ENCODE measurements at regions not wholly inside any gene's neighbourhood (a gene's known extent, or its start where the extent isn't known, plus 50 kb on each side); places are given as distances from the start of the nearest gene placed in this dataset.

- H3K36me3 ChIP-seq = no peaks in the 10 kb centered on the region
- in situ Hi-C loops (cut with MboI; ENCODE audit: low sequenced_read_pairs in 4 of 4) (loop anchor here in 3 of 4 donors (5.0 to 25.0 kb wide), 5 partner anchors 380 to 513 kb away; partner anchors contain the start of genes MEOX2 (in 2 of the 3) and AGMO (in 1 of the 3)), intact Hi-C loops (cut with DNase I; ENCODE audit: low total_unique reads) (loop anchor here (10.0 kb wide), 1 partner anchor 513 kb away; no protein-coding TSS in a partner anchor)
- ATAC-seq = peak in 1 of 2 donors; percentile 20
- TF ChIP-seq CTCF (IDR thresholded peaks at IDR 0.05 in 4 of 5, conservative IDR thresholded peaks at IDR 0.05 in 1 of 5) (no peak), POLR2A (IDR thresholded peaks at IDR 0.05) (no peak)
- no peaks in the 10 kb centered on the region for H3K9me3 ChIP-seq
- peaks cover 0 to 20% of the 10 kb centered on the region in 2 donors for H3K4me1 ChIP-seq
- H3K27ac ChIP-seq = peak overlapping the region; percentile 71 to 82 (median 73)
- H3K4me3 ChIP-seq = peak overlapping the region; percentile 10 to 29 (median 19)
- DNase-seq = no peak
- no peaks in the 10 kb centered on the region for H3K27me3 ChIP-seq
These were observed 353.6 kb downstream of the CRPPA start for GRCh38 chr7:16067711-16068110.

- in situ Hi-C loops (cut with MboI; ENCODE audit: low sequenced_read_pairs in 4 of 4) (loop anchor here in 3 of 4 donors (5.0 to 25.0 kb wide), 5 partner anchors 380 to 512 kb away; partner anchors contain the start of genes MEOX2 (in 2 of the 3) and AGMO (in 1 of the 3)), intact Hi-C loops (cut with DNase I; ENCODE audit: low total_unique reads) (loop anchor here (10.0 kb wide), 1 partner anchor 512 kb away; no protein-coding TSS in a partner anchor)
- Histone ChIP-seq H3K36me3 (no peaks in the 10 kb centered on the region), H3K27me3 (no peaks in the 10 kb centered on the region), H3K27ac (peak overlapping the region; percentile 71 to 82 (median 73)), H3K4me3 (peak overlapping the region in 3 of 4 donors; percentile 6 to 25 (median 13)), H3K9me3 (no peaks in the 10 kb centered on the region), H3K4me1 (peaks cover 0 to 22% of the 10 kb centered on the region in 2 donors)
- ATAC-seq = peak; percentile 53 to 75
- DNase-seq = no peak
- TF ChIP-seq CTCF (IDR thresholded peaks at IDR 0.05 in 4 of 5, conservative IDR thresholded peaks at IDR 0.05 in 1 of 5) (no peak), POLR2A (IDR thresholded peaks at IDR 0.05) (peak in 1 of 2 donors; percentile 48)
These were observed 354.4 kb downstream of the CRPPA start for GRCh38 chr7:16066805-16067459.

- H3K36me3 ChIP-seq = no peaks in the 10 kb centered on the region
- peaks cover 0 to 26% of the 10 kb centered on the region in 2 donors for H3K4me1 ChIP-seq
- no peaks in the 10 kb centered on the region for H3K9me3 ChIP-seq
- ATAC-seq (no peak), DNase-seq (no peak)
- no peak overlapping the region for H3K4me3 ChIP-seq
- TF ChIP-seq CTCF (IDR thresholded peaks at IDR 0.05 in 4 of 5, conservative IDR thresholded peaks at IDR 0.05 in 1 of 5) = no peak
- TF ChIP-seq POLR2A (IDR thresholded peaks at IDR 0.05) = no peak
- peak overlapping the region; percentile 71 to 82 (median 73) for H3K27ac ChIP-seq
- H3K27me3 ChIP-seq = no peaks in the 10 kb centered on the region
- intact Hi-C loops (cut with DNase I; ENCODE audit: low total_unique reads) = loop anchor here (2.0 to 10.0 kb wide), 2 partner anchors 379 to 511 kb away; partner anchors contain the start of gene MEOX2
- in situ Hi-C loops (cut with MboI; ENCODE audit: low sequenced_read_pairs in 4 of 4) = loop anchor here in 3 of 4 donors (5.0 to 25.0 kb wide), 5 partner anchors 379 to 511 kb away; partner anchors contain the start of genes MEOX2 (in 2 of the 3) and AGMO (in 1 of the 3)
These were observed 355.4 kb downstream of the CRPPA start for GRCh38 chr7:16065939-16066338.

- H3K9me3 ChIP-seq = no peaks in the 10 kb centered on the region
- H3K27ac ChIP-seq = peak overlapping the region; percentile 71 to 82 (median 73)
- peaks cover 0 to 26% of the 10 kb centered on the region in 2 donors for H3K4me1 ChIP-seq
- in situ Hi-C loops (cut with MboI; ENCODE audit: low sequenced_read_pairs in 4 of 4) = loop anchor here in 3 of 4 donors (10.0 to 25.0 kb wide), 4 partner anchors 377 to 509 kb away; partner anchors contain the start of genes MEOX2 (in 2 of the 3) and AGMO (in 1 of the 3)
- ATAC-seq (peak; percentile 24 to 35), DNase-seq (no peak)
- no peaks in the 10 kb centered on the region for H3K27me3 ChIP-seq
- TF ChIP-seq CTCF (IDR thresholded peaks at IDR 0.05 in 4 of 5, conservative IDR thresholded peaks at IDR 0.05 in 1 of 5) (no peak), POLR2A (IDR thresholded peaks at IDR 0.05) (no peak)
- peak overlapping the region; percentile 23 to 38 (median 32) for H3K4me3 ChIP-seq
- H3K36me3 ChIP-seq = no peaks in the 10 kb centered on the region
- intact Hi-C loops (cut with DNase I; ENCODE audit: low total_unique reads) = loop anchor here (2.0 to 10.0 kb wide), 2 partner anchors 377 to 509 kb away; partner anchors contain the start of gene MEOX2
These were observed 357.3 kb downstream of the CRPPA start for GRCh38 chr7:16063716-16064675.
